Heart left ventricle (tissue), 16 donors: ENCODE measurements at regions not wholly inside any gene's neighbourhood (a gene's known extent, or its start where the extent isn't known, plus 50 kb on each side); places are given as distances from the start of the nearest gene placed in this dataset.

ENCODE experiments used
- ATAC-seq, 4 donors: fragments of 200-7000 bp; cut with Tn5 transposase; one replicate each; pipeline ENCODE4 v1.9.1; 2020 to 2022; ENCODE audit warnings: moderate library complexity in 4 of 4, mild to moderate bottlenecking in 3 of 4, moderate number of reproducible peaks in 1 of 4
- DNase-seq, 5 donors: peaks; one replicate each; pipeline ENCODE4 v3.0.0-alpha.2; 2020
- H3K27ac ChIP-seq, 12 donors: fragments of 200-600 bp; sonication (generic) in 4 of 12; one replicate each; pipeline versions ENCODE4 v1.5.0 to v1.8.0; 2016 to 2022; ENCODE audit warnings: mild to moderate bottlenecking in 2 of 12
- H3K27me3 ChIP-seq, 9 donors: fragments of 200-600 bp; sonication (generic) in 2 of 9; one replicate each; pipeline versions ENCODE4 v1.5.1 to v1.8.0; 2016 to 2022; ENCODE audit warnings: mild to moderate bottlenecking in 3 of 9
- H3K36me3 ChIP-seq, 9 donors: fragments of 200-600 bp; sonication (generic) in 2 of 9; one replicate each; pipeline versions ENCODE4 v1.5.0 to v1.8.0; 2018 to 2022; ENCODE audit warnings: mild to moderate bottlenecking in 2 of 9
- H3K4me1 ChIP-seq, 12 donors: fragments of 200-600 bp; sonication (generic) in 4 of 12; one replicate each; pipeline versions ENCODE4 v1.5.0 to v1.8.0; 2016 to 2022; ENCODE audit warnings: mild to moderate bottlenecking in 3 of 12
- H3K4me3 ChIP-seq, 12 donors: fragments of 200-600 bp; sonication (generic) in 4 of 12; one replicate each; pipeline versions ENCODE4 v1.5.0 to v1.8.0; 2017 to 2022; ENCODE audit warnings: mild to moderate bottlenecking in 9 of 12, moderate library complexity in 4 of 12
- H3K9me3 ChIP-seq, 12 donors: fragments of 200-600 bp; sonication (generic) in 4 of 12; one replicate each; pipeline versions ENCODE4 v1.5.0 to v1.8.0; 2016 to 2022; ENCODE audit warnings: mild to moderate bottlenecking in 1 of 12
- CTCF ChIP-seq, 12 donors: fragments of 200-600 bp; sonication (generic) in 4 of 12; IDR thresholded peaks; one replicate each; pipeline versions ENCODE4 v1.5.0 to v1.8.0; 2018 to 2022; ENCODE audit warnings: antibody characterized with exemption in 12 of 12, mild to moderate bottlenecking in 5 of 12
- POLR2A ChIP-seq, 2 donors: fragments of 450-650 bp; IDR thresholded peaks; one replicate each; pipeline ENCODE4 v1.6.1; 2017; ENCODE audit warnings: antibody characterized with exemption in 2 of 2, mild to moderate bottlenecking in 2 of 2, moderate library complexity in 2 of 2
- WGBS, 4 donors: extraction: QIAGEN DNeasy Blood & Tissue Kit in 2 of 4; methylation state at CpG; one replicate each; pipeline versions ENCODE4 v1.1.5 to v1.1.7; 2013 to 2018; 5-methylcytosine and 5-hydroxymethylcytosine counted together
- intact Hi-C, 10 donors: fragments of 100-400 bp; cut with DNase I; formaldehyde crosslinking; loops; one replicate each; pipeline versions ENCODE4 v1.11.1 to v1.14.2; 2022
- donor health status: ischemic (EF 13 %, LVEDD 7.1; RV severe dilation, severe dysfunction).
- donor health status: healthy with polysubstance abuse.
- donor health status: DM: no; HTN: yes; CAD: no.
- donor health status: DM: no; HTN: no; CAD: no.
- donor health status: ischemic (EF 25% LVEDD 6.9; RV normal size, moderate dysfunction).
- donor health status: ischemic (EF 25% LVEDD 5.7; RV mildly dilated, moderate dysfunction).
- donor health status: healthy.
- donor health status: DM: yes; HTN: yes; CAD: no.
- donor health status: ischemic (EF 35%, LVEDD 5.7; RV mildly dilated, moderate dysfunction).
- donor health status: nonischemic (EF 11% LVEDD 7.7; RV severe dilation, severe dysfunction).
- donor health status: DM: yes; HTN: yes; CAD: no.
- donor health status: PGD.
- donor health status: ischemic (EF 29% LVEDD 5.4; RV normal size, mild dysfunction).
- donor health status: nonischemic (EF 23%, LVEDD 6.1; RV moderate dilation, normal function).

DNA sequence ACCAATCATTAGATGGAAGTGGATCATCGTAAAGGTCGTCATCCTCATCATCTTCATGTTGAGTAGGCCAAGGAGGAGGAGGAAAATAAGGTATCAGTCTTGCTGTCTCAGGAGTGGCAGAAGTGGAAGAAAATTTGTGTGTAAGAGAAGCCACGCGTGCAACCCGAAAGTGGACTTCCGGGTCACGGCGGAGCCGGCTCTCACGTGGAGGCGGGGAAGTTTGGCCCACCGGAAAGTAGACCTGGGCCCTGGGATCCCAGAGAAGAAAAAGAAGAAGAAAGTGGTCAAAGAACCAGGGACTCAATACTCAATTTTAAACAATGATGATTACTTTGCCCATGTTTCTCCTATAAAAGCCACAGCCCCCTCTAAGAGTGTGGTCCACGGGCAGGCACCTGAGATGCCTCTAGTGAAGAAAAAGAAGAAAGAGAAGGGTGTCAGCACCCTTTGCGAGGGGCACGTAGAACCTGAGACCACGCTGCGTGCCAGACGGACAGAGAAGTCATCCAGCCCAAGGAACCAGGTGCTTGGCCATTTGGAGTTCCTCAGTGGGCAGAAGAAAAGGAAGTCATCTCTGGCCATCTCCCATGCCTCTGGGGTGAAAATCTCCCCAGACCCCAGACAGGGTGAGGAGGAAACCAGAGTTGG lies 365.8 kb downstream of the BCAT1 start:
- intact Hi-C loops: no loop called here
- H3K4me1 ChIP-seq: no peaks in the 10 kb centered on the region
- H3K4me3 ChIP-seq: no peak overlapping the region
- no peak overlapping the region for H3K27ac ChIP-seq
- DNase-seq (no peak), ATAC-seq (no peak)
- TF ChIP-seq POLR2A (IDR thresholded peaks at IDR 0.05) (no peak), CTCF (IDR thresholded peaks at IDR 0.05) (no peak)
- H3K27me3 ChIP-seq: no peaks in the 10 kb centered on the region
- H3K9me3 ChIP-seq: peaks cover 0 to 26% (median 4%) of the 10 kb centered on the region in 12 donors
- H3K36me3 ChIP-seq: no peaks in the 10 kb centered on the region
- 93 to 96% (median 96%) methylated on average over 18 of the region's 18 CpGs for WGBS, 4 donors

DNA sequence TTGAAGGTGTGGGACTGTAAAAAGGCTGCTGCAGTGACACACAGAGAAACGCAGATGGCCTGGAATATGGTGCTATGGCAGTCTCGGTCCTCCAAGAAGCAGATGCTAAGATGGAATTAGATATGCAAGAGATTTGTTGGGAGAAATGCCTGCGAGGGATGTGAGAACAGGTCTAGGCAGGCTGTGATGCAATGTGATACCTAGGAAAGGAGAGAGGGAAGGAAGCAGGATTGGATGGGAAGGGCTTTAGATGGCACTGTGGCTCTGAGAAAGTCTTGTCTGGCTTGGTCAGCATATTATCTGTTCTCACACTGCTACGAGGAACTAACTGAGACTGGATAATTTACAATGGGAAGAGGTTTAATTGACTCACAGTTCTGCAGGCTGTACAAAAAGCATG lies 374.4 kb downstream of the BCAT1 start:
- Histone ChIP-seq H3K9me3 (peaks cover 0 to 12% (median 0%) of the 10 kb centered on the region in 12 donors), H3K36me3 (no peaks in the 10 kb centered on the region), H3K27me3 (peaks cover 0 to 6% (median 0%) of the 10 kb centered on the region in 9 donors), H3K4me1 (no peaks in the 10 kb centered on the region), H3K27ac (no peak overlapping the region), H3K4me3 (no peak overlapping the region)
- no peak for DNase-seq
- no peak for ATAC-seq
- intact Hi-C loops: no loop called here
- no peak for TF ChIP-seq POLR2A (IDR thresholded peaks at IDR 0.05)
- TF ChIP-seq CTCF (IDR thresholded peaks at IDR 0.05): no peak
- WGBS, 4 donors: 70 to 83% (median 75%) methylated on average over 4 of the region's 4 CpGs

GRCh38 chr12:24573621-24574020 lies 375.3 kb downstream of the BCAT1 start:
- Histone ChIP-seq H3K4me1 (no peaks in the 10 kb centered on the region), H3K36me3 (no peaks in the 10 kb centered on the region), H3K9me3 (peaks cover 0 to 2% (median 0%) of the 10 kb centered on the region in 12 donors), H3K27ac (no peak overlapping the region), H3K4me3 (no peak overlapping the region), H3K27me3 (peaks cover 0 to 6% (median 0%) of the 10 kb centered on the region in 9 donors)
- no peak for ATAC-seq
- intact Hi-C loops: no loop called here
- DNase-seq: no peak
- TF ChIP-seq POLR2A (IDR thresholded peaks at IDR 0.05) (no peak), CTCF (IDR thresholded peaks at IDR 0.05) (no peak)

DNA sequence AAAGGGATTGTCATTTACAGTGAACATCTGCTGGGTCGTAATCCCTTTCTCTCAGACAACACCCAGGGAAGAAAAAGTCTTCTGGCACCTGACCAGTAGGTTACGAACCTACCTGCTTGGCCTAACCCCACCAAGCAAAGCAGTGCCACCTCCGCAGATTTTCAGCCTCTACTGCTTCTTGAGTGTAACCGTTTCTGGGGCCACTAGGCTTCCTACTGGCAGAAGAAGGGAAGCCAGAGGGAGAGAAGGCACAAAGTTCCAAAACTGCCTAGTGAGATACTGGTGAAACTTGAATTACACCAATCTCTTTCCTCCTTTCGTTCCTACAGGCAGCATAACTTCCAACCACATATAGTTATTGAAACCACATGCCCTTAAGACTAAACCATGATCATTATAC lies 383.6 kb downstream of the BCAT1 start:
- Histone ChIP-seq H3K4me3 (no peak overlapping the region), H3K9me3 (no peaks in the 10 kb centered on the region), H3K4me1 (peaks cover 0 to 27% (median 6%) of the 10 kb centered on the region in 12 donors), H3K27ac (no peak overlapping the region), H3K36me3 (no peaks in the 10 kb centered on the region), H3K27me3 (peaks cover 0 to 39% (median 4%) of the 10 kb centered on the region in 9 donors)
- ATAC-seq: no peak
- intact Hi-C loops: no loop called here
- TF ChIP-seq POLR2A (IDR thresholded peaks at IDR 0.05) (no peak), CTCF (IDR thresholded peaks at IDR 0.05) (no peak)
- no peak for DNase-seq
- whole genome bisulfite sequencing, 4 donors: 83 to 85% (median 85%) methylated on average over 5 of the region's 5 CpGs
